H9 (cell line): ENCODE measurements at regions not wholly inside any gene's neighbourhood (a gene's known extent, or its start where the extent isn't known, plus 50 kb on each side); places are given as distances from the start of the nearest gene placed in this dataset.

Experiments used
- DNase-seq: peaks from one replicate; pipeline ENCODE4 v3.0.0-alpha.2; 2017
- H2AFZ ChIP-seq: one replicate; pipeline ENCODE4 v1.6.1; 2013; ENCODE audit warnings: mild to moderate bottlenecking, low read length, control low read depth, moderate library complexity
- H2AK5ac ChIP-seq: 2 replicates; pipeline ENCODE4 v1.6.1; 2013; ENCODE audit warnings: low read length, control low read depth, mixed read lengths; ENCODE audit not compliant: insufficient read length
- H2BK120ac ChIP-seq: one replicate; pipeline ENCODE4 v1.6.1; 2013; ENCODE audit warnings: low read depth, mild to moderate bottlenecking, low read length, control low read depth, inconsistent platforms; ENCODE audit not compliant: poor library complexity, severe bottlenecking
- H2BK12ac ChIP-seq: 2 replicates; pipeline ENCODE4 v1.6.1; 2013; ENCODE audit warnings: low read length, control low read depth, mixed read lengths, low read depth; ENCODE audit not compliant: insufficient read length
- H2BK15ac ChIP-seq: 2 replicates; pipeline ENCODE4 v1.6.1; 2013; ENCODE audit warnings: low read depth, low read length, control low read depth
- H2BK20ac ChIP-seq: one replicate; pipeline ENCODE4 v1.6.1; 2013; ENCODE audit warnings: low read depth, mild to moderate bottlenecking, low read length, control low read depth, inconsistent platforms; ENCODE audit not compliant: poor library complexity, severe bottlenecking
- H2BK5ac ChIP-seq: 2 replicates; pipeline ENCODE4 v1.6.1; 2013; ENCODE audit warnings: low read length, control low read depth, mixed read lengths; ENCODE audit not compliant: insufficient read length
- H3K14ac ChIP-seq: 2 replicates; pipeline ENCODE4 v1.6.1; 2013; ENCODE audit warnings: low read length, control low read depth; ENCODE audit not compliant: insufficient read depth
- H3K18ac ChIP-seq: 2 replicates; pipeline ENCODE4 v1.6.1; 2013; ENCODE audit warnings: low read depth, mild to moderate bottlenecking, mixed read lengths, low read length, control low read depth; ENCODE audit not compliant: insufficient read length
- H3K23ac ChIP-seq: 2 replicates; pipeline ENCODE4 v1.6.1; 2013; ENCODE audit warnings: low read length, control low read depth, mixed read lengths, low read depth; ENCODE audit not compliant: insufficient read length
- H3K23me2 ChIP-seq: 2 replicates; pipeline ENCODE4 v1.6.1; 2013; ENCODE audit warnings: low read depth, mild to moderate bottlenecking, mixed read lengths, low read length, control low read depth; ENCODE audit not compliant: insufficient read length, poor library complexity, severe bottlenecking
- H3K27ac ChIP-seq: 2 replicates; pipeline ENCODE4 v1.5.1; 2013; ENCODE audit warnings: low read length, control low read depth, mixed read lengths, low read depth; ENCODE audit not compliant: insufficient read length
- H3K27me3 ChIP-seq: 2 replicates; pipeline ENCODE4 v1.6.1; 2013; ENCODE audit warnings: low read length, control low read depth, inconsistent platforms; ENCODE audit not compliant: insufficient read depth
- H3K4ac ChIP-seq: 2 replicates; pipeline ENCODE4 v1.6.1; 2013; ENCODE audit warnings: low read depth, mild to moderate bottlenecking, control low read depth, inconsistent platforms, low read length, moderate library complexity
- H3K4me1 ChIP-seq: 2 replicates; pipeline ENCODE4 v1.6.1; 2013; ENCODE audit warnings: low read length, control low read depth, inconsistent platforms; ENCODE audit not compliant: insufficient read depth
- H3K4me2 ChIP-seq: 2 replicates; pipeline ENCODE4 v1.6.1; 2013; ENCODE audit warnings: low read length, control low read depth, mixed read lengths; ENCODE audit not compliant: insufficient read length, insufficient read depth
- H3K56ac ChIP-seq: 2 replicates; pipeline ENCODE4 v1.6.1; 2013; ENCODE audit warnings: low read depth, mild to moderate bottlenecking, mixed read lengths, low read length, control low read depth; ENCODE audit not compliant: insufficient read length
- H3K79me1 ChIP-seq: 2 replicates; pipeline ENCODE4 v1.6.1; 2013; ENCODE audit warnings: low read depth, mild to moderate bottlenecking, moderate library complexity, low read length, control low read depth, inconsistent platforms; ENCODE audit not compliant: insufficient read depth, poor library complexity, severe bottlenecking
- H3K79me2 ChIP-seq: 2 replicates; pipeline ENCODE4 v1.6.1; 2013; ENCODE audit warnings: low read length, control low read depth, inconsistent platforms; ENCODE audit not compliant: insufficient read depth
- H3K9ac ChIP-seq: 2 replicates; pipeline ENCODE4 v1.6.1; 2013; ENCODE audit warnings: low read length, control low read depth, mixed read lengths; ENCODE audit not compliant: insufficient read length; ENCODE audit errors: extremely low read depth
- H3K9me3 ChIP-seq: one replicate; pipeline ENCODE4 v1.6.1; 2013; ENCODE audit warnings: low read depth, low read length, inconsistent platforms; ENCODE audit not compliant: control insufficient read depth
- H3T11ph ChIP-seq: one replicate; pipeline ENCODE4 v1.6.1; 2013; ENCODE audit warnings: mild to moderate bottlenecking, low read length, control low read depth, inconsistent platforms
- H4K20me1 ChIP-seq: one replicate; pipeline ENCODE4 v1.6.1; 2013; ENCODE audit not compliant: control insufficient read depth, insufficient read length, insufficient read depth
- H4K5ac ChIP-seq: 2 replicates; pipeline ENCODE4 v1.6.1; 2013; ENCODE audit warnings: low read depth, mild to moderate bottlenecking, mixed read lengths, low read length, control low read depth; ENCODE audit not compliant: insufficient read length
- H4K8ac ChIP-seq: replicated peaks from 2 replicates; pipeline ENCODE4 v1.6.1; 2013; ENCODE audit warnings: low read length, control low read depth, mixed read lengths, low read depth; ENCODE audit not compliant: insufficient read length
- H4K91ac ChIP-seq: 2 replicates; pipeline ENCODE4 v1.6.1; 2013; ENCODE audit warnings: low read depth, mild to moderate bottlenecking, moderate library complexity, mixed read lengths, low read length, control low read depth; ENCODE audit not compliant: insufficient read length
- H3K27ac Mint-ChIP-seq, 3 experiments: 2 replicates in 2 of 3; 3 replicates in 1 of 3; pipeline ENCODE4 v1.8.0; 2020 to 2021; ENCODE audit warnings: mixed read lengths in 3 of 3, mild to moderate bottlenecking in 1 of 3, moderate library complexity in 1 of 3
- H3K27me3 Mint-ChIP-seq: 2 replicates; pipeline ENCODE4 v1.8.0; 2021; ENCODE audit warnings: low read depth, mild to moderate bottlenecking, moderate library complexity, mixed read lengths
- H3K36me3 Mint-ChIP-seq, 3 experiments: 2 replicates in 2 of 3; 3 replicates in 1 of 3; pipeline ENCODE4 v1.8.0; 2020 to 2021; ENCODE audit warnings: low read depth in 3 of 3, mixed read lengths in 3 of 3; ENCODE audit not compliant: insufficient read depth in 1 of 3
- H3K4me1 Mint-ChIP-seq, 2 experiments: 2 replicates each; pipeline ENCODE4 v1.8.0; 2020; ENCODE audit warnings: mixed read lengths in 2 of 2
- H3K4me3 Mint-ChIP-seq, 2 experiments: 2 replicates in 1 of 2; 3 replicates in 1 of 2; pipeline ENCODE4 v1.8.0; 2020 to 2021; ENCODE audit warnings: mild to moderate bottlenecking in 2 of 2, mixed read lengths in 2 of 2, moderate library complexity in 1 of 2
- H3K9me3 Mint-ChIP-seq, 2 experiments: 2 replicates in 1 of 2; 3 replicates in 1 of 2; pipeline ENCODE4 v1.8.0; 2020; ENCODE audit warnings: mild to moderate bottlenecking in 2 of 2, mixed read lengths in 2 of 2, moderate library complexity in 1 of 2
- CTCF ChIP-seq: fragments of 200-600 bp; sonication (generic); conservative IDR thresholded peaks from 3 replicates; pipeline ENCODE4 v1.8.0; 2021; ENCODE audit warnings: antibody characterized with exemption, mild to moderate bottlenecking
- WGBS: extraction: QIAGEN DNeasy Blood & Tissue Kit; methylation state at CpG from one replicate; pipeline ENCODE4 v1.1.7; 2013; ENCODE audit warnings: missing lambda C conversion rate, low lambda C conversion rate, mixed read lengths; ENCODE audit not compliant: insufficient read length; ENCODE audit errors: extremely low coverage; 5-methylcytosine and 5-hydroxymethylcytosine counted together

DNA sequence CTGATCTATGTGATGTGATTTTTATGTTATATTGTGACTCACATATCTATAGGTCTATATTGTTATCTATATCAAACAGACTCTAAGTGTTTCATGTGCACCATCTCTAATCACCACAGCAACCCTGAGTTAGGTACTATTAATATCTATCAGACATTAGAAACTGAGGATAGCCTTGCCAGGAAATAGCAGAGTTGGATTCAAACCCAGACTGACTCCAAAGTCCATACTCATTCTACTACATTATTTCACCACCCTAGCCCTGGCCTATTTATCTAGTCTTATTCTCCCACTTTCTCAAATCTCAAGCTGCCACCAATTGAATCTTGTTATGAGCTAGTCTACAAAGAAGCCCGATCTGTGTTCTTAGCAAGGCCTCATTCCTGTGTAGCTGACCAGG lies 65.4 kb upstream of the GNAO1 start:
- peaks cover 8 to 11% of the 10 kb centered on the region in 2 experiments for H3K4me1 Mint-ChIP-seq
- Histone ChIP-seq H2BK20ac (no peak overlapping the region), H3K9ac (no peak overlapping the region), H3K4ac (no peak overlapping the region), H2AK5ac (no peak overlapping the region), H4K8ac (no peak overlapping the region), H2BK15ac (no peak overlapping the region), H3K27ac (no peak overlapping the region), H4K5ac (no peak overlapping the region), H3K18ac (no peak overlapping the region), H3K79me2 (no peaks in the 10 kb centered on the region), H3K4me2 (no peak overlapping the region), H2BK12ac (no peak overlapping the region), H4K91ac (no peak overlapping the region), H3K14ac (no peak overlapping the region), H3K79me1 (no peaks in the 10 kb centered on the region), H3K4me1 (no peaks in the 10 kb centered on the region), H3K23ac (no peak overlapping the region), H4K20me1 (no peaks in the 10 kb centered on the region), H3K56ac (no peak overlapping the region), H3T11ph (no peak overlapping the region), H2BK5ac (no peak overlapping the region), H3K23me2 (no peaks in the 10 kb centered on the region), H2AFZ (no peak overlapping the region), H3K9me3 (no peaks in the 10 kb centered on the region), H2BK120ac (no peak overlapping the region), H3K27me3 (no peaks in the 10 kb centered on the region)
- no CpG with 5 or more reads among the region's 1 CpG for WGBS
- no peaks in the 10 kb centered on the region for H3K9me3 Mint-ChIP-seq
- TF ChIP-seq CTCF, result no peak
- H3K27me3 Mint-ChIP-seq, result peaks cover 1% of the 10 kb centered on the region
- no peak overlapping the region for H3K27ac Mint-ChIP-seq
- DNase-seq, result no peak
- H3K4me3 Mint-ChIP-seq, result no peak overlapping the region
- no peaks in the 10 kb centered on the region for H3K36me3 Mint-ChIP-seq
